GM12878 (cell line): ENCODE measurements at regions not wholly inside any gene's neighbourhood (a gene's known extent, or its start where the extent isn't known, plus 50 kb on each side); places are given as distances from the start of the nearest gene placed in this dataset.

Source experiments
- ATAC-seq: fragments of 200-7000 bp; cut with Tn5 transposase; 3 replicates; pipeline ENCODE4 v1.9.1; 2020; ENCODE audit warnings: mild to moderate bottlenecking, moderate library complexity
- BruUV-seq: library from RNA; stranded (reverse); fragments of 400-500 nt; replicated peaks from 2 replicates; lab custom pipeline; 2021; lab: Mats Ljungman, UMichigan
- CTCF ChIA-PET: fragments of 300-600 bp; sonication (Branson Sonifier 250); formaldehyde crosslinking; extraction: SDS; loops from one replicate; lab custom pipeline; 2021; ENCODE audit warnings: inconsistent platforms; lab: Yijun Ruan, JAX
- POLR2A ChIA-PET: fragments of 350-600 bp; formaldehyde crosslinking; extraction: SDS; loops from one replicate; lab custom pipeline; 2021; ENCODE audit warnings: inconsistent platforms; lab: Charles Lee
- RAD21 ChIA-PET: fragments of 300-600 bp; sonication (Branson Sonifier 250); formaldehyde crosslinking; loops from one replicate; lab custom pipeline; 2023; ENCODE audit warnings: antibody characterized with exemption; ENCODE audit not compliant: unreplicated experiment; lab: Charles Lee
- SMC1A ChIA-PET: fragments of 300-600 bp; sonication (Branson Sonifier 250); formaldehyde crosslinking; loops from one replicate; lab custom pipeline; 2023; ENCODE audit not compliant: unreplicated experiment, uncharacterized antibody; lab: Charles Lee
- DNase-seq: peaks from one replicate; pipeline ENCODE4 v3.0.0-alpha.2; 2011; ENCODE audit warnings: low read depth, low spot score
- FAIRE-seq: peaks from 3 replicates; lab custom pipeline; 2011; peaks lifted over from hg19 to GRCh38; lab: Jason Lieb, UNC
- H2AFZ ChIP-seq: 2 replicates; pipeline ENCODE4 v1.6.0; 2011; ENCODE audit warnings: low read depth, low read length, control low read depth; ENCODE audit not compliant: control insufficient read depth
- H3K27ac ChIP-seq: 2 replicates; pipeline ENCODE4 v1.5.1; 2011; ENCODE audit warnings: control low read depth; ENCODE audit not compliant: control insufficient read depth, insufficient read depth
- H3K27me3 ChIP-seq, 2 experiments: replicated peaks in 1 of 2; 2 replicates each; pipeline versions ENCODE4 v1.6.0 to v1.6.1; 2011; ENCODE audit warnings: low read length in 1 of 2; ENCODE audit not compliant: control insufficient read depth in 2 of 2, insufficient read depth in 2 of 2
- H3K36me3 ChIP-seq, 2 experiments: 2 replicates each; pipeline ENCODE4 v1.5.1; 2011; ENCODE audit warnings: low read length in 1 of 2; ENCODE audit not compliant: control insufficient read depth in 2 of 2, insufficient read depth in 2 of 2
- H3K4me1 ChIP-seq: 2 replicates; pipeline ENCODE4 v1.6.1; 2011; ENCODE audit warnings: mild to moderate bottlenecking, low read length, moderate library complexity, mixed read lengths; ENCODE audit not compliant: control insufficient read depth, insufficient read depth
- H3K4me2 ChIP-seq: 2 replicates; pipeline ENCODE4 v1.6.0; 2011; ENCODE audit warnings: control low read depth; ENCODE audit not compliant: control insufficient read depth, insufficient read depth
- H3K4me3 ChIP-seq: fragments of 200-600 bp; sonication (generic); 2 replicates; pipeline ENCODE4 v1.5.1; 2016
- H3K79me2 ChIP-seq: 2 replicates; pipeline ENCODE4 v1.6.0; 2011; ENCODE audit warnings: low read length; ENCODE audit not compliant: control insufficient read depth, insufficient read depth
- H3K9ac ChIP-seq: 2 replicates; pipeline ENCODE4 v1.8.0; 2011; ENCODE audit warnings: low read length, control low read depth, mixed read lengths; ENCODE audit not compliant: control insufficient read depth, insufficient read depth
- H3K9me3 ChIP-seq: replicated peaks from 3 replicates; pipeline ENCODE4 v1.5.1; 2011; ENCODE audit warnings: mild to moderate bottlenecking, low read length; ENCODE audit not compliant: control insufficient read depth, insufficient read depth
- H4K20me1 ChIP-seq: 2 replicates; pipeline ENCODE4 v1.6.0; 2011; ENCODE audit not compliant: control insufficient read depth, insufficient read depth
- CEBPB ChIP-seq, 2 experiments: fragments of 150-350 bp in 1 of 2; IDR thresholded peaks; 2 replicates each; pipeline ENCODE4 v1.6.1; 2012 to 2014; ENCODE audit warnings: low read depth in 2 of 2, low read length in 2 of 2, borderline replicate concordance in 1 of 2, inconsistent platforms in 1 of 2
- DPF2 ChIP-seq: fragments of 450-650 bp; IDR thresholded peaks from 2 replicates; pipeline ENCODE4 v1.6.1; 2017; ENCODE audit warnings: mild to moderate bottlenecking
- EGR1 ChIP-seq, 2 experiments: IDR thresholded peaks; 1 replicate in 1 of 2; 2 replicates in 1 of 2; pipeline ENCODE4 v1.6.1; 2011 to 2012; ENCODE audit warnings: low read depth in 2 of 2, low read length in 2 of 2, borderline replicate concordance in 1 of 2, mild to moderate bottlenecking in 1 of 2, moderate library complexity in 1 of 2
- NFYB ChIP-seq: IDR thresholded peaks from 2 replicates; pipeline ENCODE4 v1.6.1; 2011; ENCODE audit warnings: low read depth, mild to moderate bottlenecking, low read length, improper control_type of control experiment, moderate library complexity; ENCODE audit not compliant: insufficient read depth
- PML ChIP-seq: IDR thresholded peaks from 2 replicates; pipeline ENCODE4 v1.6.1; 2012; ENCODE audit warnings: low read length, inconsistent platforms
- YY1 ChIP-seq: IDR thresholded peaks from 2 replicates; pipeline ENCODE4 v1.6.1; 2011; ENCODE audit warnings: low read depth, mild to moderate bottlenecking, low read length
- WGBS: methylation state at CpG from one replicate; pipeline ENCODE4 v1.1.6; 2016; ENCODE audit warnings: low lambda C conversion rate; ENCODE audit not compliant: insufficient replicate concordance, insufficient coverage; ENCODE audit errors: missing lambda C conversion rate; 5-methylcytosine and 5-hydroxymethylcytosine counted together
- in situ Hi-C: fragments of 300-500 bp; cut with MboI; formaldehyde crosslinking; loops from 9 replicates; pipeline ENCODE4 v1.14.3; 2018; ENCODE audit warnings: mixed read lengths
- intact Hi-C: fragments of 100-400 bp; cut with micrococcal nuclease; formaldehyde crosslinking; loops from one replicate; pipeline ENCODE4 v1.14.2; 2022; ENCODE audit not compliant: unreplicated experiment
- TF ChIP-seq, protein P1 (sequence below): fragments of 450-650 bp; IDR thresholded peaks from 2 replicates; pipeline ENCODE4 v1.6.1; 2017; ENCODE audit warnings: mild to moderate bottlenecking, moderate library complexity
- TF ChIP-seq, protein P2 (sequence below): fragments of 450-650 bp; formaldehyde crosslinking; IDR thresholded peaks from 2 replicates; pipeline ENCODE4 v1.4.0; 2020; ENCODE audit warnings: mild to moderate bottlenecking, moderate library complexity

DNA sequence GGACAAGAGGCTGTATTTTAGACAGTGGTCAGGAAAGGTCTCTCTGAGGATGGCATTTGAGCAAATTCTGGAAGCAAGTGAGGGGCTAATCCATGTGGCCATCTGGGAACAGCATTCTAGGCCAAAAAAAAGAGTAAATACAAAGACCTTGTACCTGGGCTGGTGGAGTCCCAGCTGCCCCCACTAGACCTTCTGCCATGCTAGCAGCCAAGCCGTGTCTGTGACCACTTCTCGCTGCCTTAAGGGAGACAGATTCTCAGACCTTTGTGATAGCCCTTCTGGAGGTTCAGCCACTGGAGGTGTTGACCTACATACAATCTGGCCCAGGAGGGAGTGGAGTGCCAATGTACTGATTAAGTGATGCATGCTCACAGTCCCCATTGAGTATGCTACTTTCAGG, 506.2 kb downstream of the MID1IP1 start:
- no TSS peak for BruUV-seq
- ChIA-PET SMC1A (no interaction called here), POLR2A (no interaction called here), RAD21 (no interaction called here), CTCF (interaction anchor here (1.4 kb wide), 1 partner anchor 21 kb away, joined by 3 read pairs; no protein-coding TSS in a partner anchor)
- in situ Hi-C loops (no loop called here), intact Hi-C loops (no loop called here)
- no peak for ATAC-seq
- Histone ChIP-seq H3K4me2 (no peak overlapping the region), H3K36me3 (no peaks in the 10 kb centered on the region), H4K20me1 (no peaks in the 10 kb centered on the region), H3K27me3 (no peaks in the 10 kb centered on the region), H3K9me3 (peaks cover 8% of the 10 kb centered on the region; the same call in 2 of the 3 replicates), H2AFZ (no peak overlapping the region), H3K79me2 (no peaks in the 10 kb centered on the region), H3K4me3 (no peak overlapping the region), H3K9ac (no peak overlapping the region), H3K4me1 (no peaks in the 10 kb centered on the region), H3K27ac (no peak overlapping the region)
- TF ChIP-seq CEBPB (IDR thresholded peaks at IDR 0.05; ENCODE audit: borderline replicate concordance in 1 of 2, low read depth in 2 of 2, low read length in 2 of 2) (no peak), PML (no peak), EGR1 (IDR thresholded peaks at IDR 0.05; ENCODE audit: borderline replicate concordance in 1 of 2, low read depth in 2 of 2, low read length in 2 of 2) (no peak), YY1 (no peak), DPF2 (no peak), NFYB (no peak)
- TF ChIP-seq, protein P1, sequence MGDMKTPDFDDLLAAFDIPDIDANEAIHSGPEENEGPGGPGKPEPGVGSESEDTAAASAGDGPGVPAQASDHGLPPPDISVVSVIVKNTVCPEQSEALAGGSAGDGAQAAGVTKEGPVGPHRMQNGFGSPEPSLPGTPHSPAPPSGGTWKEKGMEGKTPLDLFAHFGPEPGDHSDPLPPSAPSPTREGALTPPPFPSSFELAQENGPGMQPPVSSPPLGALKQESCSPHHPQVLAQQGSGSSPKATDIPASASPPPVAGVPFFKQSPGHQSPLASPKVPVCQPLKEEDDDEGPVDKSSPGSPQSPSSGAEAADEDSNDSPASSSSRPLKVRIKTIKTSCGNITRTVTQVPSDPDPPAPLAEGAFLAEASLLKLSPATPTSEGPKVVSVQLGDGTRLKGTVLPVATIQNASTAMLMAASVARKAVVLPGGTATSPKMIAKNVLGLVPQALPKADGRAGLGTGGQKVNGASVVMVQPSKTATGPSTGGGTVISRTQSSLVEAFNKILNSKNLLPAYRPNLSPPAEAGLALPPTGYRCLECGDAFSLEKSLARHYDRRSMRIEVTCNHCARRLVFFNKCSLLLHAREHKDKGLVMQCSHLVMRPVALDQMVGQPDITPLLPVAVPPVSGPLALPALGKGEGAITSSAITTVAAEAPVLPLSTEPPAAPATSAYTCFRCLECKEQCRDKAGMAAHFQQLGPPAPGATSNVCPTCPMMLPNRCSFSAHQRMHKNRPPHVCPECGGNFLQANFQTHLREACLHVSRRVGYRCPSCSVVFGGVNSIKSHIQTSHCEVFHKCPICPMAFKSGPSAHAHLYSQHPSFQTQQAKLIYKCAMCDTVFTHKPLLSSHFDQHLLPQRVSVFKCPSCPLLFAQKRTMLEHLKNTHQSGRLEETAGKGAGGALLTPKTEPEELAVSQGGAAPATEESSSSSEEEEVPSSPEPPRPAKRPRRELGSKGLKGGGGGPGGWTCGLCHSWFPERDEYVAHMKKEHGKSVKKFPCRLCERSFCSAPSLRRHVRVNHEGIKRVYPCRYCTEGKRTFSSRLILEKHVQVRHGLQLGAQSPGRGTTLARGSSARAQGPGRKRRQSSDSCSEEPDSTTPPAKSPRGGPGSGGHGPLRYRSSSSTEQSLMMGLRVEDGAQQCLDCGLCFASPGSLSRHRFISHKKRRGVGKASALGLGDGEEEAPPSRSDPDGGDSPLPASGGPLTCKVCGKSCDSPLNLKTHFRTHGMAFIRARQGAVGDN, result no peak
- TF ChIP-seq, protein P2, sequence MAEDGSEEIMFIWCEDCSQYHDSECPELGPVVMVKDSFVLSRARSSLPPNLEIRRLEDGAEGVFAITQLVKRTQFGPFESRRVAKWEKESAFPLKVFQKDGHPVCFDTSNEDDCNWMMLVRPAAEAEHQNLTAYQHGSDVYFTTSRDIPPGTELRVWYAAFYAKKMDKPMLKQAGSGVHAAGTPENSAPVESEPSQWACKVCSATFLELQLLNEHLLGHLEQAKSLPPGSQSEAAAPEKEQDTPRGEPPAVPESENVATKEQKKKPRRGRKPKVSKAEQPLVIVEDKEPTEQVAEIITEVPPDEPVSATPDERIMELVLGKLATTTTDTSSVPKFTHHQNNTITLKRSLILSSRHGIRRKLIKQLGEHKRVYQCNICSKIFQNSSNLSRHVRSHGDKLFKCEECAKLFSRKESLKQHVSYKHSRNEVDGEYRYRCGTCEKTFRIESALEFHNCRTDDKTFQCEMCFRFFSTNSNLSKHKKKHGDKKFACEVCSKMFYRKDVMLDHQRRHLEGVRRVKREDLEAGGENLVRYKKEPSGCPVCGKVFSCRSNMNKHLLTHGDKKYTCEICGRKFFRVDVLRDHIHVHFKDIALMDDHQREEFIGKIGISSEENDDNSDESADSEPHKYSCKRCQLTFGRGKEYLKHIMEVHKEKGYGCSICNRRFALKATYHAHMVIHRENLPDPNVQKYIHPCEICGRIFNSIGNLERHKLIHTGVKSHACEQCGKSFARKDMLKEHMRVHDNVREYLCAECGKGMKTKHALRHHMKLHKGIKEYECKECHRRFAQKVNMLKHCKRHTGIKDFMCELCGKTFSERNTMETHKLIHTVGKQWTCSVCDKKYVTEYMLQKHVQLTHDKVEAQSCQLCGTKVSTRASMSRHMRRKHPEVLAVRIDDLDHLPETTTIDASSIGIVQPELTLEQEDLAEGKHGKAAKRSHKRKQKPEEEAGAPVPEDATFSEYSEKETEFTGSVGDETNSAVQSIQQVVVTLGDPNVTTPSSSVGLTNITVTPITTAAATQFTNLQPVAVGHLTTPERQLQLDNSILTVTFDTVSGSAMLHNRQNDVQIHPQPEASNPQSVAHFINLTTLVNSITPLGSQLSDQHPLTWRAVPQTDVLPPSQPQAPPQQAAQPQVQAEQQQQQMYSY, result no peak
- 60% methylated on average over 2 of the region's 2 CpGs for WGBS
- FAIRE-seq, result no peak
- DNase-seq, result no peak
